SK-N-SH (cell line): ENCODE measurements at regions not wholly inside any gene's neighbourhood (a gene's known extent, or its start where the extent isn't known, plus 50 kb on each side); places are given as distances from the start of the nearest gene placed in this dataset.

Source experiments
- CTCF ChIA-PET: fragments of 300-600, 350-600 bp; formaldehyde crosslinking; extraction: SDS; loops from one replicate; lab custom pipeline; 2021; lab: Yijun Ruan, JAX
- POLR2A ChIA-PET: fragments of 350-600 bp; sonication (Branson Sonifier 250); formaldehyde crosslinking; extraction: SDS; loops from one replicate; lab custom pipeline; 2020; ENCODE audit warnings: antibody characterized with exemption, inconsistent platforms; lab: Yijun Ruan, JAX
- DNase-seq: peaks from one replicate; pipeline ENCODE4 v3.0.0; 2012
- H2AFZ ChIP-seq: fragments of 200-600 bp; sonication (generic); 2 replicates; pipeline ENCODE4 v1.8.1; 2016; ENCODE audit warnings: antibody characterized with exemption, mild to moderate bottlenecking, low read depth
- H3F3A ChIP-seq: fragments of 200-600 bp; sonication (generic); replicated peaks from 2 replicates; pipeline ENCODE3; 2016; ENCODE audit warnings: antibody characterized with exemption, mild to moderate bottlenecking; ENCODE audit not compliant: insufficient read depth
- H3K27ac ChIP-seq, 2 experiments: fragments of 200-500 bp in 1 of 2; fragments of 200-600 bp in 1 of 2; sonication (Bioruptor generic) in 1 of 2; sonication (generic), shearing (Covaris generic) in 1 of 2; 2 replicates each; pipeline versions ENCODE4 v1.5.1 to v1.6.1; 2014 to 2016; ENCODE audit warnings: low read depth in 2 of 2, inconsistent platforms in 1 of 2, low read length in 1 of 2, mild to moderate bottlenecking in 1 of 2, mixed read lengths in 1 of 2
- H3K27me3 ChIP-seq: fragments of 200-600 bp; sonication (generic), shearing (Covaris generic); 2 replicates; pipeline ENCODE4 v1.6.1; 2016; ENCODE audit warnings: mixed run types; ENCODE audit not compliant: insufficient read depth
- H3K36me3 ChIP-seq, 2 experiments: fragments of 200-500 bp in 1 of 2; fragments of 200-600 bp in 1 of 2; sonication (Bioruptor generic) in 1 of 2; sonication (generic) in 1 of 2; replicated peaks in 1 of 2; 2 replicates each; pipeline versions ENCODE3 to v1.5.1; 2014 to 2016; ENCODE audit warnings: low read length in 1 of 2, mild to moderate bottlenecking in 1 of 2; ENCODE audit not compliant: insufficient read depth in 2 of 2, control insufficient read depth in 1 of 2
- H3K4me1 ChIP-seq, 2 experiments: fragments of 200-500 bp in 1 of 2; fragments of 200-600 bp in 1 of 2; sonication (Bioruptor generic) in 1 of 2; sonication (generic), shearing (Covaris generic) in 1 of 2; 2 replicates each; pipeline versions ENCODE4 v1.5.1 to v1.6.1; 2014 to 2016; ENCODE audit warnings: low read depth in 1 of 2, low read length in 1 of 2, mixed run types in 1 of 2; ENCODE audit not compliant: insufficient read depth in 2 of 2, control insufficient read depth in 1 of 2
- H3K4me2 ChIP-seq: fragments of 200-600 bp; sonication (generic), shearing (Covaris generic); 2 replicates; pipeline ENCODE4 v1.6.1; 2017; ENCODE audit warnings: mixed run types
- H3K4me3 ChIP-seq, 2 experiments: fragments of 200-500 bp in 1 of 2; fragments of 200-600 bp in 1 of 2; sonication (Bioruptor generic) in 1 of 2; sonication (generic), shearing (Covaris generic) in 1 of 2; 2 replicates each; pipeline versions ENCODE4 v1.5.1 to v1.8.1; 2014 to 2016; ENCODE audit warnings: low read depth in 2 of 2, inconsistent platforms in 1 of 2, low read length in 1 of 2, mild to moderate bottlenecking in 1 of 2, mixed read lengths in 1 of 2, moderate library complexity in 1 of 2
- H3K79me2 ChIP-seq: fragments of 200-600 bp; sonication (generic); 2 replicates; pipeline ENCODE4 v1.8.1; 2017; ENCODE audit warnings: mild to moderate bottlenecking; ENCODE audit not compliant: insufficient read depth
- H3K9ac ChIP-seq: fragments of 200-600 bp; sonication (generic); 2 replicates; pipeline ENCODE4 v1.6.1; 2017; ENCODE audit warnings: mixed run types
- H3K9me2 ChIP-seq: fragments of 200-600 bp; sonication (generic); 2 replicates; pipeline ENCODE4 v1.6.1; 2017; ENCODE audit warnings: mixed run types
- H3K9me3 ChIP-seq: fragments of 200-600 bp; sonication (generic); 2 replicates; pipeline ENCODE4 v1.6.1; 2017; ENCODE audit warnings: mixed run types, mild to moderate bottlenecking, moderate library complexity
- H4K20me1 ChIP-seq: fragments of 200-600 bp; sonication (generic); 2 replicates; pipeline ENCODE4 v1.6.1; 2017; ENCODE audit warnings: mild to moderate bottlenecking, mixed run types; ENCODE audit not compliant: insufficient read depth
- CTCF ChIP-seq: fragments of 200-600 bp; sonication (generic); IDR thresholded peaks from 2 replicates; pipeline ENCODE4 v1.6.1; 2017; ENCODE audit warnings: antibody characterized with exemption, mild to moderate bottlenecking, moderate library complexity
- EZH2phosphoT487 ChIP-seq: fragments of 200-600 bp; sonication (generic); IDR thresholded peaks from 2 replicates; pipeline ENCODE4 v1.6.1; 2017; ENCODE audit warnings: low read depth, mixed run types, mild to moderate bottlenecking, antibody characterized with exemption, moderate library complexity, borderline replicate concordance
- FOSL2 ChIP-seq: IDR thresholded peaks from 2 replicates; pipeline ENCODE4 v1.4.0; 2012; ENCODE audit warnings: low read depth, mild to moderate bottlenecking, moderate library complexity, borderline replicate concordance
- FOXJ3 ChIP-seq: sonication (generic); formaldehyde crosslinking; IDR thresholded peaks from 2 replicates; pipeline ENCODE4 v1.5.1; 2020; ENCODE audit warnings: mild to moderate bottlenecking, missing genetic modification reagents
- FOXM1 ChIP-seq: IDR thresholded peaks from 2 replicates; pipeline ENCODE4 v1.4.0; 2012; ENCODE audit warnings: low read depth, mild to moderate bottlenecking
- GATA2 ChIP-seq: sonication (generic); formaldehyde crosslinking; IDR thresholded peaks from 2 replicates; pipeline ENCODE4 v1.5.0; 2020; ENCODE audit warnings: mild to moderate bottlenecking, missing genetic modification reagents
- JUND ChIP-seq: IDR thresholded peaks from 2 replicates; pipeline ENCODE4 v1.4.0; 2012
- NFIC ChIP-seq: IDR thresholded peaks from 2 replicates; pipeline ENCODE4 v1.4.0; 2012; ENCODE audit warnings: borderline replicate concordance
- POLR2AphosphoS5 ChIP-seq: IDR thresholded peaks from 2 replicates; pipeline ENCODE4 v1.6.1; 2012; ENCODE audit warnings: low read depth, low read length
- REST ChIP-seq: IDR thresholded peaks from 2 replicates; pipeline ENCODE4 v1.6.1; 2012; ENCODE audit warnings: mild to moderate bottlenecking, low read depth, low read length, moderate library complexity
- RFX5 ChIP-seq: IDR thresholded peaks from 2 replicates; pipeline ENCODE4 v1.6.1; 2012; ENCODE audit warnings: mild to moderate bottlenecking, improper control_type of control experiment, low read length
- SIN3A ChIP-seq: IDR thresholded peaks from 2 replicates; pipeline ENCODE4 v1.6.1; 2012; ENCODE audit warnings: low read depth, mild to moderate bottlenecking, low read length, moderate library complexity, borderline replicate concordance
- SMC3 ChIP-seq: IDR thresholded peaks from 2 replicates; pipeline ENCODE4 v1.6.1; 2012; ENCODE audit warnings: low read depth, low read length, improper control_type of control experiment
- TEAD4 ChIP-seq: IDR thresholded peaks from 2 replicates; pipeline ENCODE4 v1.4.0; 2012; ENCODE audit warnings: mild to moderate bottlenecking, borderline replicate concordance; ENCODE audit not compliant: insufficient read depth
- USF1 ChIP-seq: IDR thresholded peaks from 2 replicates; pipeline ENCODE4 v1.4.0; 2012; ENCODE audit warnings: low read depth, borderline replicate concordance
- USF2 ChIP-seq: fragments of 150-350 bp; IDR thresholded peaks from 2 replicates; pipeline ENCODE4 v1.6.1; 2017; ENCODE audit warnings: antibody characterized with exemption, low read length, low read depth, borderline replicate concordance
- YY1 ChIP-seq: IDR thresholded peaks from 2 replicates; pipeline ENCODE4 v1.4.0; 2012; ENCODE audit warnings: low read depth, mild to moderate bottlenecking
- WGBS: methylation state at CpG from one replicate; pipeline ENCODE4 v1.1.6; 2017; ENCODE audit warnings: low lambda C conversion rate; 5-methylcytosine and 5-hydroxymethylcytosine counted together

GRCh38 chr5:36406023-36406422 is 104.3 kb upstream of the RANBP3L start:
- Histone ChIP-seq H3K27ac (no peak overlapping the region), H3K36me3 (no peaks in the 10 kb centered on the region), H3K4me1 (peaks cover 0 to 13% of the 10 kb centered on the region in 2 experiments; a peak in 1 of 4 replicates), H3K4me3 (no peak overlapping the region), H3F3A (peaks cover 10% of the 10 kb centered on the region), H3K4me2 (no peak overlapping the region), H3K9ac (no peak overlapping the region), H3K79me2 (no peaks in the 10 kb centered on the region), H3K9me3 (no peaks in the 10 kb centered on the region), H3K27me3 (no peaks in the 10 kb centered on the region), H2AFZ (no peak overlapping the region), H4K20me1 (no peaks in the 10 kb centered on the region), H3K9me2 (no peaks in the 10 kb centered on the region)
- DNase-seq: no peak
- ChIA-PET CTCF (no interaction called here), POLR2A (no interaction called here)
- WGBS: 48% methylated on average over 1 of the region's 1 CpG
- TF ChIP-seq POLR2AphosphoS5 (no peak), CTCF (no peak), RFX5 (no peak), NFIC (no peak), TEAD4 (no peak), SIN3A (no peak), USF1 (no peak), EZH2phosphoT487 (no peak), GATA2 (no peak), SMC3 (no peak), FOXM1 (no peak), FOXJ3 (CRISPR knock-in tag) (no peak), YY1 (no peak), REST (no peak), FOSL2 (no peak), USF2 (no peak), JUND (no peak)
